A673 (cell line): ENCODE measurements at regions not wholly inside any gene's neighbourhood (a gene's known extent, or its start where the extent isn't known, plus 50 kb on each side); places are given as distances from the start of the nearest gene placed in this dataset.

Source experiments
- CTCF ChIP-seq: fragments of 300-800, 200-600 bp; sonication (generic); conservative IDR thresholded peaks from 2 replicates; pipeline ENCODE4 v1.5.1; 2017; ENCODE audit warnings: low read depth, mild to moderate bottlenecking, antibody characterized with exemption, low read length, moderate library complexity, mixed read lengths
- EZH2 ChIP-seq: fragments of 200-600 bp; sonication (generic); IDR thresholded peaks from 2 replicates; pipeline ENCODE4 v1.6.1; 2017; ENCODE audit warnings: borderline replicate concordance, low read depth, mild to moderate bottlenecking, mixed read lengths, antibody characterized with exemption, low read length; ENCODE audit not compliant: poor library complexity, severe bottlenecking

GRCh38 chr13:106322628-106323027 is 212.8 kb downstream of the EFNB2 start:
- TF ChIP-seq CTCF = no peak
- TF ChIP-seq EZH2 = no peak
